ENCODE measurements at regions not wholly inside any gene's neighbourhood (a gene's known extent, or its start where the extent isn't known, plus 50 kb on each side); places are given as distances from the start of the nearest gene placed in this dataset.

DNA sequence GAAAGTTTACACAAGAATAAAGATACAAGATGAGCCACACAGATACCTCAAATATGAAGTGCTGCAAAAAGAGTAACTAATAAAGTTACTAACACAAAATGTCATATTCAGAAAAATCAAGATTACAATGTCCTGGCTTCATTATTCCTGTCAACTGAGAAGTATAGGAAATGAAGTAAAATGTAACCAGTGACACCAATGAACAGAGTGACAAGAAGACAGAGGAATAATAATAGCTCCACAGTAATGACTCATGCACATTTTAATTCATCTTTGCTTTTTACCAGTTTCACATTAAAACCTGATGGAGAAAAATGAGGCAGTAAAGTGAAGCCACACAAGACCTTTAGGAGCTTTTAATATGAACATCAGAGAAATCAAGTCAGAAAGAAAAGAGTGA, 214.1 kb downstream of the ZBBX start:
- Histone ChIP-seq H3K9ac (ENCODE audit: control insufficient read depth, extremely low read depth, insufficient read depth, low read length) (no peak overlapping the region), H3K4me2 (ENCODE audit: control insufficient read depth, extremely low read depth, insufficient read depth, low read depth, low read length) (no peak overlapping the region), H3K27ac (ENCODE audit: control insufficient read depth, insufficient read depth, low read length) (no peak overlapping the region), H2AFZ (ENCODE audit: control insufficient read depth, low read length) (no peak overlapping the region), H4K20me1 (ENCODE audit: control insufficient read depth, extremely low read depth, insufficient read depth, low read length) (no peaks in the 10 kb centered on the region), H3K79me2 (ENCODE audit: control insufficient read depth, insufficient read depth, low read length) (no peaks in the 10 kb centered on the region), H3K36me3 (ENCODE audit: control insufficient read depth in 2 of 2, extremely low read depth in 1 of 2, insufficient read depth in 2 of 2, low read length in 2 of 2) (no peaks in the 10 kb centered on the region), H3K9me3 (ENCODE audit: control insufficient read depth, low read depth, low read length) (no peaks in the 10 kb centered on the region), H3K9me1 (ENCODE audit: control insufficient read depth, extremely low read depth, insufficient read depth, low read length) (no peaks in the 10 kb centered on the region), H3K4me3 (ENCODE audit: control insufficient read depth in 2 of 3, extremely low read depth in 1 of 3, insufficient read depth in 2 of 3, low read depth in 1 of 3, low read length in 3 of 3) (no peak overlapping the region), H3K27me3 (ENCODE audit: control insufficient read depth, extremely low read depth, insufficient read depth, low read length) (no peaks in the 10 kb centered on the region), H3K4me1 (ENCODE audit: control insufficient read depth, extremely low read depth, insufficient read depth, low read length) (no peaks in the 10 kb centered on the region)
- FAIRE-seq (no peak), DNase-seq (ENCODE audit: low read depth, low spot score) (no peak)
- dilution Hi-C loops (cut with MboI; ENCODE audit: extremely low pct_ligation_motif_present, low sequenced_read_pairs): no loop called here
- TF ChIP-seq EZH2 (IDR thresholded peaks at IDR 0.05; ENCODE audit: low read length): no peak
- TF ChIP-seq, protein P1, sequence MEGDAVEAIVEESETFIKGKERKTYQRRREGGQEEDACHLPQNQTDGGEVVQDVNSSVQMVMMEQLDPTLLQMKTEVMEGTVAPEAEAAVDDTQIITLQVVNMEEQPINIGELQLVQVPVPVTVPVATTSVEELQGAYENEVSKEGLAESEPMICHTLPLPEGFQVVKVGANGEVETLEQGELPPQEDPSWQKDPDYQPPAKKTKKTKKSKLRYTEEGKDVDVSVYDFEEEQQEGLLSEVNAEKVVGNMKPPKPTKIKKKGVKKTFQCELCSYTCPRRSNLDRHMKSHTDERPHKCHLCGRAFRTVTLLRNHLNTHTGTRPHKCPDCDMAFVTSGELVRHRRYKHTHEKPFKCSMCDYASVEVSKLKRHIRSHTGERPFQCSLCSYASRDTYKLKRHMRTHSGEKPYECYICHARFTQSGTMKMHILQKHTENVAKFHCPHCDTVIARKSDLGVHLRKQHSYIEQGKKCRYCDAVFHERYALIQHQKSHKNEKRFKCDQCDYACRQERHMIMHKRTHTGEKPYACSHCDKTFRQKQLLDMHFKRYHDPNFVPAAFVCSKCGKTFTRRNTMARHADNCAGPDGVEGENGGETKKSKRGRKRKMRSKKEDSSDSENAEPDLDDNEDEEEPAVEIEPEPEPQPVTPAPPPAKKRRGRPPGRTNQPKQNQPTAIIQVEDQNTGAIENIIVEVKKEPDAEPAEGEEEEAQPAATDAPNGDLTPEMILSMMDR (optimal IDR thresholded peaks at IDR 0.05 in 1 of 3, IDR thresholded peaks at IDR 0.05 in 1 of 3, conservative IDR thresholded peaks at IDR 0.05 in 1 of 3; ENCODE audit: extremely low read depth in 1 of 3, insufficient read depth in 2 of 3, low read length in 3 of 3): no peak

DNA sequence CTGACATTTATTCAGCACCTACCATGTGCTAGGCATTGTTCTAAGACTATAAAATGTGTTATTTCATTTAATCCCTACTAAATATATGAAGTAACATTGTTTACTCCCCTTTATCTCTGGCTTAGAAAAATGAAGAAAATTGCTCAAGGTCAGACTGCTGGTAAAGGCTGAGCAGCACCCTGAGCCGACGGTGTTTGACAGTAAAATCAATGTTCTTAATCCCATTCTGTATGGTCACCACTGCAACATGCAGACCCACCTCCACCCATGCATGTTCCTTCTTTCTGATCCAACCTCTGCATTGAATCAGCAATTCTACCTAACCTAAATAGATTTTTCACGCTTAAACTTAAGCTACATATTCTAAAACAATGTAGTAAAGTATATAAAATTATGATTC, 216.5 kb downstream of the ZBBX start:
- Histone ChIP-seq H3K27me3 (ENCODE audit: control insufficient read depth, extremely low read depth, insufficient read depth, low read length) (no peaks in the 10 kb centered on the region), H3K9me3 (ENCODE audit: control insufficient read depth, low read depth, low read length) (no peaks in the 10 kb centered on the region), H3K9me1 (ENCODE audit: control insufficient read depth, extremely low read depth, insufficient read depth, low read length) (no peaks in the 10 kb centered on the region), H3K79me2 (ENCODE audit: control insufficient read depth, insufficient read depth, low read length) (no peaks in the 10 kb centered on the region), H3K4me2 (ENCODE audit: control insufficient read depth, extremely low read depth, insufficient read depth, low read depth, low read length) (no peak overlapping the region), H3K4me1 (ENCODE audit: control insufficient read depth, extremely low read depth, insufficient read depth, low read length) (no peaks in the 10 kb centered on the region), H3K9ac (ENCODE audit: control insufficient read depth, extremely low read depth, insufficient read depth, low read length) (no peak overlapping the region), H3K27ac (ENCODE audit: control insufficient read depth, insufficient read depth, low read length) (no peak overlapping the region), H2AFZ (ENCODE audit: control insufficient read depth, low read length) (no peak overlapping the region), H3K4me3 (ENCODE audit: control insufficient read depth in 2 of 3, extremely low read depth in 1 of 3, insufficient read depth in 2 of 3, low read depth in 1 of 3, low read length in 3 of 3) (no peak overlapping the region), H3K36me3 (ENCODE audit: control insufficient read depth in 2 of 2, extremely low read depth in 1 of 2, insufficient read depth in 2 of 2, low read length in 2 of 2) (no peaks in the 10 kb centered on the region), H4K20me1 (ENCODE audit: control insufficient read depth, extremely low read depth, insufficient read depth, low read length) (no peaks in the 10 kb centered on the region)
- FAIRE-seq (no peak), DNase-seq (ENCODE audit: low read depth, low spot score) (no peak)
- TF ChIP-seq, protein P1 (optimal IDR thresholded peaks at IDR 0.05 in 1 of 3, IDR thresholded peaks at IDR 0.05 in 1 of 3, conservative IDR thresholded peaks at IDR 0.05 in 1 of 3; ENCODE audit: extremely low read depth in 1 of 3, insufficient read depth in 2 of 3, low read length in 3 of 3): no peak
- no peak for TF ChIP-seq EZH2 (IDR thresholded peaks at IDR 0.05; ENCODE audit: low read length)
- dilution Hi-C loops (cut with MboI; ENCODE audit: extremely low pct_ligation_motif_present, low sequenced_read_pairs): no loop called here

All from keratinocyte (primary cell).